ENCODE measurements at regions not wholly inside any gene's neighbourhood (a gene's known extent, or its start where the extent isn't known, plus 50 kb on each side); places are given as distances from the start of the nearest gene placed in this dataset.

GRCh38 chr1:101108111-101108500 is 82.5 kb upstream of the DPH5 start (continued):
- no peak for TF ChIP-seq WRNIP1 (IDR thresholded peaks at IDR 0.05; ENCODE audit: borderline replicate concordance, low read depth, low read length)
- no peak for TF ChIP-seq CHD4 (IDR thresholded peaks at IDR 0.05)
- TF ChIP-seq ZNF384 (IDR thresholded peaks at IDR 0.05; ENCODE audit: borderline replicate concordance, low read depth, low read length): no peak
- TF ChIP-seq ZNF592 (IDR thresholded peaks at IDR 0.05): no peak
- TF ChIP-seq MTA2 (IDR thresholded peaks at IDR 0.05; ENCODE audit: low read depth): no peak
- TF ChIP-seq MEF2A (IDR thresholded peaks at IDR 0.05; ENCODE audit: insufficient read depth, low read depth, low read length): no peak
- no peak for TF ChIP-seq IKZF2 (IDR thresholded peaks at IDR 0.05)

GRCh38 chr1:101107496-101108110 is 82.0 kb upstream of the DPH5 start:
- no peaks in the 10 kb centered on the region for H3K36me3 ChIP-seq (ENCODE audit: control insufficient read depth in 2 of 2, insufficient read depth in 2 of 2, low read length in 1 of 2)
- no peak for DNase-seq (ENCODE audit: low read depth, low spot score)
- H3K4me2 ChIP-seq (ENCODE audit: control insufficient read depth, insufficient read depth): no peak overlapping the region
- ChIA-PET CTCF (interaction anchor here (0.9 kb wide), 1 partner anchor 132 kb away, joined by 3 read pairs; no protein-coding TSS in a partner anchor), POLR2A (no interaction called here), SMC1A (ENCODE audit: uncharacterized antibody, unreplicated experiment) (no interaction called here), RAD21 (ENCODE audit: unreplicated experiment) (no interaction called here)
- WGBS (ENCODE audit: insufficient coverage, insufficient replicate concordance, low lambda C conversion rate, missing lambda C conversion rate): 90% methylated on average over 2 of the region's 2 CpGs
- H3K9ac ChIP-seq (ENCODE audit: control insufficient read depth, insufficient read depth, low read length): no peak overlapping the region
- no peak for FAIRE-seq
- intact Hi-C loops (cut with micrococcal nuclease; ENCODE audit: unreplicated experiment): no loop called here
- H3K4me1 ChIP-seq (ENCODE audit: control insufficient read depth, insufficient read depth, low read length): peaks cover 10% of the 10 kb centered on the region
- no peaks in the 10 kb centered on the region for H4K20me1 ChIP-seq (ENCODE audit: control insufficient read depth, insufficient read depth)
- BruUV-seq (replicated peaks): no TSS peak
- no peak for ATAC-seq
- H3K27me3 ChIP-seq (replicated peaks in 1 of 2; ENCODE audit: control insufficient read depth in 2 of 2, insufficient read depth in 2 of 2, low read length in 1 of 2): no peaks in the 10 kb centered on the region
- H2AFZ ChIP-seq (ENCODE audit: control insufficient read depth, low read depth, low read length): no peak overlapping the region
- no peak overlapping the region for H3K4me3 ChIP-seq
- H3K9me3 ChIP-seq (replicated peaks; ENCODE audit: control insufficient read depth, insufficient read depth, low read length): no peaks in the 10 kb centered on the region
- TF ChIP-seq RFX5 (IDR thresholded peaks at IDR 0.05; ENCODE audit: low read depth, low read length): no peak
- TF ChIP-seq ASH2L (IDR thresholded peaks at IDR 0.05; ENCODE audit: borderline replicate concordance, low read depth): no peak
- TF ChIP-seq TBL1XR1 (IDR thresholded peaks at IDR 0.05; ENCODE audit: low read depth, low read length): no peak
- TF ChIP-seq SRF (IDR thresholded peaks at IDR 0.05; ENCODE audit: low read depth in 2 of 2, low read length in 2 of 2): no peak
- no peak for TF ChIP-seq ZSCAN29 (IDR thresholded peaks at IDR 0.05)
- no peak for TF ChIP-seq NFIC (IDR thresholded peaks at IDR 0.05; ENCODE audit: low read depth, low read length)
- no peak for TF ChIP-seq HDGF (IDR thresholded peaks at IDR 0.05)
- TF ChIP-seq HDAC2 (IDR thresholded peaks at IDR 0.05): no peak
- TF ChIP-seq ZNF622 (IDR thresholded peaks at IDR 0.05): no peak
- TF ChIP-seq NRF1 (conservative IDR thresholded peaks at IDR 0.05; ENCODE audit: low read depth, low read length): no peak
- no peak for TF ChIP-seq ETV6 (conservative IDR thresholded peaks at IDR 0.05 in 1 of 2, IDR thresholded peaks at IDR 0.05 in 1 of 2; ENCODE audit: borderline replicate concordance in 1 of 2, low read depth in 1 of 2)
- in situ Hi-C loops (cut with MboI): no loop called here
- no peaks in the 10 kb centered on the region for H3K79me2 ChIP-seq (ENCODE audit: control insufficient read depth, insufficient read depth, low read length)
- H3K27ac ChIP-seq (ENCODE audit: control insufficient read depth, insufficient read depth): no peak overlapping the region
